ENCODE measurements at regions not wholly inside any gene's neighbourhood (a gene's known extent, or its start where the extent isn't known, plus 50 kb on each side); places are given as distances from the start of the nearest gene placed in this dataset.
A peak's percentile ranks its signal among the peaks of the same experiment; 100 is the strongest.
"Not testable (repeated sequence)": the region's sequence is repeated elsewhere in the genome, so short reads cannot be mapped to it uniquely, and the experiment has no call there.

DNA sequence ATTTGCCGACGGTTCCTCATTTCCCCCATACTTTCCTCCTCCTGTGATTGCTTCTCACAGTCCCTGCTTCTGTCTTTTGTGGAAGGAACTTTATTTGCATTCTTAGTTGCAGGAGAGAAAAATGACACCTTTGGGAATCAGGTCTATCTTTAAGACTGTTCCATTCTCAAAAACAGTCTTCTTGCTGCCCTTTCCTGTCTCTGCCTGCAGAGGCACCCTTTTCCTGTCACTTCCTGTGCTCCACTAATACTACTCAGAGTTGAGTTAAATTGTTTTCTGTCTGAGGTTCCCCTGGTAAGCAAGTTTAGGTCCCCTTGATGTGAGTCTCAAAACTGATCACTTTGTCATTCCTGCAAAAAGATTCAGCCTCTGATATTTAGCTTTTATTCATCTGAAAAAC is 208.8 kb upstream of the CLNK start:
- no peak for DNase-seq

DNA sequence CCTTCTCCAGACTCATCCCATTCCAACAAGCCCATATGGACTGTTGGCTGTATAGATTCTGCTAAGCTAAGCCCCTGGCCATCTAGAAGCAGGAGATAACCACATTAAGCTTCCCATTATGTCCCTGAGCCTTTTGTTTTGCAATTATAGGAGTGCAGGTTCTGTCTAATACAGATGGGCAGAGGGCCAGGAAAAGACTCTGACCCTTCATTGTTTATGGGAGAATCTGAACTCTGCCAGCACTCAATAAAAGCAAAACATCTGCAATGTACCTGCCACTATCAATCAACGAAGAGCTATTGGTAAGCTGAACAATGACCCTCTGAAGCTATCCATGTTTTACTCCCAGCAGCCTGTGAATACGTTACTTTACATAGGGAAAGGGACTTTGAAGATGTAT is 207.3 kb upstream of the CLNK start:
- DNase-seq = no peak

DNA sequence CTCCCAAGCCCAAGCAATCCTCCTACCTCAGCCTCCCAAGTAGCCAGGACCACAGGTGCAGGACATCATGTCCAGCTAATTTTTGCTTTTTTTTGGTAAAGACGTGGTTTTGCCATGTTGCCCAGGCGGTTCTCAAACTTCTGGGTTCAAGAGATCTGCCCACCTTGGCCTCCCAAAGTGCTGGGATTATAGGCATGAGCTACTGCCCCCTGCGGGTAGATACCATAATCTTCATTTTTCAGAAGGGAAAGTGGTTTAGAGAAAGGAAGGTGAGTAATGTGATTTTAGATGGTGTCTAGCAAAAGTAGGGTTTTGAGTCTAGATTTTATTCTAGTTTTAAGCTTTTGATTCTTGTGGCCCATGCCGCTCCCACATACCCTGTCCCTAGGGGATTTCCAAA is 205.3 kb upstream of the CLNK start:
- no peak for DNase-seq

DNA sequence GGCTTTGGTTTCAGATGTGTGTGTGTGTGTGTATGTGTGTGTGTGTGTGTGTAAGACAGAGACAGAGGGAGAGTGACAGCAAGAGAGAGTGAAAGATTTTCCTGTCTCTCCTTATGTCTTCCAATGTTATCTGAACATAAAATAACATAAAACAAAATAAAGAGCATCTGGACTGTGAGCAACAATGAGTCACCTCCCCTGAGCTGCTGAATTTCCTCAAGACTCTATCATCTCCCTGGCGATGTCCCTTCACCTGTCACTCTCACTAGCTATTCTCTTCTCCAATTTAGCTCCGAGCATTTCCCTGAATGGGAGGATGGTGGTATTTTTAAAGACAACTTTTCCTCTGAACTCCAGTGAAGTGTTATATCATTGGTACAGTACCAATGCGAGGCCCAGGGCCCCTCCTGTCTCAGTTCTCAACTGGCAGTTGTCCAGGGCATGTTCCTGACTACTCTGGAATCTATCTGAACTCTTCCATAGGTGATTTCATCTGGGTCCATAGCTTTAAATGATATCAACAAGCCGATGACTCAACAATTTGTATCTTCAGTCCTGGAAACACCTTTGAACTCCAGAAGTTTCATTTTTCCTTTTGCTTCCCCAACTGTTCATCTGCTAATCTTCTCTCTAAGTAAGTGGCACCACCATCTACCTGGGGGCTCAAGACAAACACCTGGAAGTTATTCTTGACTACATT is 195.0 kb upstream of the CLNK start:
- peak; percentile 38 for DNase-seq

DNA sequence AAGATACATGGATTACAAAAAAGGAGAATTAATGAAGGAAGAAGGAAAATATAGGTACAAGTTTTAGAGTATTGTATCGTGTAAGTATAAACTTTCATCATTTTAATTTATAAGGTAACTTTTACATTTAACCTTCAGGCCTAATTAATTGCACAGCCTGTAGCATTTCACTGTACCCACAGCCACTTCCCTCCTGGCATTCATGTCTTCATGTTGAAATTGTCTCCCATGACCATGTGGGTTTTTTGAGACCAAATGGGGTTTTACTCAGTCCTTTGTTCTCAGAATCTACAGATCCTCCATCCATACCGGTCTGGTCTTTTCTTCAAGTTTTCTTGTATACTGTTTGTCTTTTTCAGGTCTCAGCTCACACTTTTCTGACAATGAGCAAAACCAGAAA is 194.3 kb upstream of the CLNK start:
- no peak for DNase-seq

DNA sequence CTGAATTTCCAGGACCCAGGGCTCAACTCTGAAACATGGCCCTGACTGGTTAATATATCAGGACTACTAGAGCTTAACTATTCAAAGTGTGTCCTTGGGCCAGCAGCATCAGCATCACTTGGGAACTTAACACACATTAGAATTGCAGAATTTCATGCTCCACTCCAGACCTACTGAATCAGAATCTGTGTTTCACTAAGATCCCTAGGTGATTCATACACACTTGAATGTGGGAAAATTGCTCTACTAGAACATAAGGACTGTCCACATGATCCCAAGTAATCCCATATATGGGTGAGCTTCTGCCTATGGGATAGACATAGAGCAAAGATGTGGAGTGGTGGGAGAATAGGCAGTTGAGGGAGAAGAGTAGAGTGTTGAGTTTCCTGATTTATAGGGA is 192.5 kb upstream of the CLNK start:
- DNase-seq = peak; percentile 44

DNA sequence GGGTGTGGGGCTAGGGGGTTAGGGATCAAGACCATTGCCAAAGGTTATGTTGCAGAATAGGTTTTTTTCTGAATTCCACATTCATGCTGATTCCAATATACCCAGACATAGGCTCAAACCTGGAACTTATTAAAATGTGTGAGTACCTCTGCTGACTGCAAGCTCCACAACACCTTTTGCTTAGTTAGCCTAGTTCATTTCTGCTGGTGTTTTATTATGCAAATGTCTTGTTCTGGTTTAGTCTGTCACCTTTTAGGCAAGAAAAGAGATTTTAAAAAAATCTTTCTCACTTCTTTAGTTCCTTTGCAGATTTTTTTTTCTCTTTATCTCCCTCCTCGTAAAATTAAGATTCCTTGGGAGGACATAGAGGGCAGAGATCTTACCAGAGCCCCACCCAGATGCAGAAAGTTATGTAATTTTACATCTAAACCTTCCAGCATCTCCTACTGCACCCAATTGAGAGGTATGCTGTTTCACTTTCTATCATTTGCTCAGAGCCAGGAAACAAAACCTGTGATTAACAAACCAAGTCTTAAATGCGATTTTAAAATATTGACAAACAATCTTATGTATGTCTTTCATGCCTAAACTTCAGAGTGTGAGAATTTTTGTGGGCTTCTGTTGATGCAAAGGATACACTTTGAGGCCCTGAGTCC is 190.7 kb upstream of the CLNK start:
- no peak for DNase-seq

DNA sequence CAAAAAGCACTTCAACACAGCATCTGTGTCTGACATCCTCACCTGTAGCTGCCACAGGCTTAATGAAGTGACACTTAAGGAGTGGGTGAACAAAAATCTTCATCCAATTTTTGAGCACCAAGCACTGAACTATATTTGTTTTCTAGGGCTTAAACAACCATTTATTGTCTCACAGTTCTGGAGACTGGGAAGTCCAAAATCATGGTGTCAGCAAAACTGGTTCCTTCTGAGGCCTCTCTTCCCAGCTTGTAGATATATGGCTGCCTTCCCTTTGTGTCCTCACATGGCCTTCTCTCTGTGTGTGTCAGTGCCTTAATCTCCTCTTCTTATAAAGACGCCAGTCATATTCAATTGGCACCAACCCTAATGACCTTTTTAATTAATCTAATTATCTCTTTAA is 189.2 kb upstream of the CLNK start:
- DNase-seq = no peak

DNA sequence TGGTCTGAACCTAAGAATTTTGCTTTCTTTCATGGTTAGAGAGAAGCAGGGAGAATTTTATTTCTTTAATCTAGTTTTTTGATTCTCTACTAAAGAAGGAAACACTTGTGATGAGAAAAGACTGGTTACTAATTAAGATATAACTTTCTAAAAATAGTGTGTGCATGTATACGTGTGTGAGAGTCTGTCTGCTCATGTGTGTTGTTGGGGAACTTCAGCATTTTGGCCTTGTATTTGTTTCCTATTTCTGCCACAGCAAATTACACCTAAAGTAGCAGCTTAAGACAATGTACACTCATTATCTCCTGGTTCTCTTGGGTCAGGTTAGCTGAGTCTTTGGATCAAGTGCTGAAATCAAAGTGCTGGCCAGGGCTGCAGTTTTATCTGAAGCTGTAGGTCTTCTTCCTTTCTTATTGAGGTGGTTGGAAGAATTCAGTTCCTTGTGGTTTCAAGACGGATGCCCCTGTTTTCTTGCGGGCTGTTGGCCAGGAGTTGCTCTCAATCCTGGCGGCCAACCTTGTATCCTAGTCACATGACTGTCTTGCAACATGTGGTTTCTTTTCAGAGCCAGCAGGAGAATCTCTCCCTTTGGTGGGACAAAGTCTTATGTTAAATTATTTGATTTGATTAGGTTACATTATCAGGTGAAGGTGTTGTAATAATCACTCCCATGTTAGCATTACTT is 188.4 kb upstream of the CLNK start:
- no peak for DNase-seq

DNA sequence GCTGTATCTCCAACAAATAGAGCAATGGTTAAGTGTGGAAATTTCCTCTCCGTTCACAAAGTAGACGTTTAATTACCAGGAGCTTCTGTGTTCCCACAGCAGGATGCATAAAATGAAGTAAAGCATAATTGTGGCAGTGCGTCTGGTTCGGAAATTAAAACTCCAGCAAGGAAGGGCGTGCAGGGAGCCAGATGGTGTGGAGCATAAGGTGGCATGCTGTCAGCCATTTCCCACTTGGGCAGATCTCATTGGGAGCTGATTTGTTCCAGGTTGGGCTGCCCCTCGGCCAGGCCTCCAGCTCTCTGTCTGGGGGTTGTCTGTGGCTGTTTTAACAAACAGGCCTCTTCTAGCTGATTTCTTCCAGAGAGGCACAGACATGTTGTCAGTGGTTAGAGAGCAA is 182.1 kb upstream of the CLNK start:
- DNase-seq = no peak

DNA sequence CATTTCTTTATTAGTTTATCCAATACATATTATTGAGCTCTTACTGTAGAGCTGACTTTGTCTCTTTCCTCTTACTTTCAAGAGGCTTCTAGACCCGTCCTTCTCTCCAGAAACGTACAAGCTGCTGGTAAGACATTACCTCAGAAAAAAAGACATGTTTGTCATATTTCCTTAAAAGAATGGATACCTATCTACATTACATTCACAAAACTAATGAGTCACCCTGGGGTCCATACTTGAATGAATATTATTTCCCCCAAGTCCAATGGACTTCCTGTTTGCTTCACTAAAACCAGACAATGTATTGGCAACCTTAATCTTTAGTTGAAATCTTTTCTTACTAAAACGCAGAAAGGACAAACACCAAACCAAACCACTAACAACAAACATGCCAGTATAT is 176.5 kb upstream of the CLNK start:
- DNase-seq = no peak

DNA sequence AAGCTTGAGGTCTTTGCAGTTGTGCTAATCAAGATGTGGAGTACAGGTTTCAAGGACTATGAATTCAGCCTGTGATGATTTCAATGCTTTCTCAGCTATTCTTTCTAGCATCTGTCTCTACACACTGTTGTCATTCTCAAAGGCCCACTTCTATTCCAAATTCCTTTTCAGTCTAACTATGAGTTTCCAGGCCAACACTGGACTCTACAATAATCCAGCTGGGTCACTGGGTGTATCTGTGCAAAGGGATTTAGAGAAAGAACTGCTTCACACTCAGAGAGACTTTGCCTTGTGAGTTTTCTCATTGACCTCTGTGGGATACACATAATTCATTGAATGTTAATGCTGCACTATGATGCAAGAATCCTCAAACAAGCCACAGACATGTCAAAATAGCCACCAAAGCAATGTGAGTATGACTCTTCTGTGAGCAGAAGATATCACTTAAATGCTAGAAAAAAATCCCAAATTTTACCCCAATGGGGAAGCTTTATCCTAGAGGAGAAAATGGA is 171.8 kb upstream of the CLNK start:
- DNase-seq = peak; percentile 22

DNA sequence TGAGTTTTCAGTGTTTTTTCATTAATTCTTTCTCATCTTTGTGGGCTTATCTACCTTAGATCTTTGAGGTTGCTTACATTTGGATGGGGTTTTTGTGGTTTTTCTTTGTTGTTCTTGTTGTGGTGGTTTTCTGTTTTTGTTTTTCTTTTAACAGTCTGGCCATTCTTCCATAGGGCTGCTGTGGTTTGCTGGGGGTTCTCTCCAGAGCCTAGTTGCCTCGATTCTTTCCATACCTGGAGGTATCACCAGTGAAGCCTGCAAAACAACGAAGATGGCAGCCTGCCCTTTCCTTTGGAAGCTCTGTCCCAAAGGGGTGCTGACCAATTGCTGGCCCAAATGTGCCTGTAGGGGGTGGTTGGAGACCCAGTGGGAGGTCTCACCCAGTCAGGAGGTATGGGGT is 168.6 kb upstream of the CLNK start:
- DNase-seq = no peak

DNA sequence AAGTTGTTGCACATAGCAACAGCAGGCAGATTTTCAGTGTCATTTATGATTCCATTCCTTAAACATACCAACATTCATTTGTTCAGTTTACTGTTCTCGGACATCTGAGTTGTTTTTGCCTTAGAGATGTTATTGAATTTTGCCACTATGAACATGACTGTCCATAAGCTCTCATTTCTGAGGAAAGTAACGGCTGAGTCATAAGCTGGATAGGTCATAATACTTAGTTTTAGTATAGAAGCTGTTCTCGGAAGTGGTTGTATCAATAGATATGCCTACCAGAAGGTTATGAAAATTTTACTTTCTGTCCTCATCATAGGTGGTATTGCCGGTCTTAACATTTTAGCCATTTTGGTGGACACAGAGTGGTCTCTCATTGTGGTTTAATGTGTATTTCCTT is 157.1 kb upstream of the CLNK start:
- no peak for DNase-seq

DNA sequence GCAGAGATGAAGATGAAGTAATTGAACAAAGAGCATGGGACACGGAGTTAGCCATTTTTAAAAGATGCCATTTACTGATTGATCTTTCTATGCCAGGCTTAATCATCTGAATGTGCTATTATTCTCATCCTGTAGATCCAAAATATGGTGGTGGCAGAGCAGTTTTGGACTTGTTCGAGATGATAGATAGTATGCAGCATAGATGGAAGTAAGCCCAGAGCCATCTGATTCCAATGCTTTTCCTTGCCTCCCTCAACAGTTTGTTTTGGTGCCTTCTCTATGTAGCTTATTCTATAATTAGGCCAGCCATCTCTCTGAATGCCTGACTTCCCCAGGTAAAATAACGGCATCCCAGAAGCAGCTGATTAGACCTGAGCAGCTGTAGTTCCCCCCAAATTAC is 152.6 kb upstream of the CLNK start:
- no peak for DNase-seq

DNA sequence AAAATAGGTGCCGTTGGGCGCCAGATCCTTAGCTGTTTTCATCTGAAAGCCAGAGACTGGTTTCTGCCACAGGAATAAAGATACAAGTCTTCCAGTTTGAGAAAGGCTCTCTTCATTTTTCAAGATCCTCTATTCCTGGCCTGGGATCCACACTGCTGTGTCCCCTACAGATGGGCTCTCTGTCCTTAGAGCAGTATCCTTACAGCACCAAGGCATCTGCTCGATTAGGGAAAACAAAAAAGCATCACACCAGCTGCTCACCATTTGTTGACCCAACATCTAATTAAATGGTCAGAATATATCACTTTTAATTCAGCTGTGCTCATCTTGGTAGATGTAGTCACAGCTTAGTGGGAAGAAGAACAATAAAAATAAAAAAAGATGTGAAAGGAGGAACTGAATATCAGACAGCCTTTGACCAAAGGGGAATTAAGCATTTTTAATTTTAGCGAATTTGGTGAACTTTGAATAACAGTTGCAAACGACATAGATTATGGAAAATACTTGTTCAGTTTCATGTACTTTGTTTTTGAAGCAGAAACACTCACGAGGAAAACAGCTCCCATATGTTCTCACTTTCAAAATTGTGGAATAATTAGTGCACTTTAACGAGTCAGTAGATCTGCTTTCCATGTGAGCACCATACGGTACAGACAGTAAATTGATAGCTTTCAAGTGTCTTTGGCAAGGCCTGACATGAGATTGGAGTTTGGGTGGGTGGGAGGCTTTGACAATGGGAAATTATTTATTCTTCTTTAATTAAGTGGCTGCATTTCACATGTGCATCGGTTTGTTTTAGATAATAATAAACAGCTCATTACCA is 148.4 kb upstream of the CLNK start:
- DNase-seq = no peak

DNA sequence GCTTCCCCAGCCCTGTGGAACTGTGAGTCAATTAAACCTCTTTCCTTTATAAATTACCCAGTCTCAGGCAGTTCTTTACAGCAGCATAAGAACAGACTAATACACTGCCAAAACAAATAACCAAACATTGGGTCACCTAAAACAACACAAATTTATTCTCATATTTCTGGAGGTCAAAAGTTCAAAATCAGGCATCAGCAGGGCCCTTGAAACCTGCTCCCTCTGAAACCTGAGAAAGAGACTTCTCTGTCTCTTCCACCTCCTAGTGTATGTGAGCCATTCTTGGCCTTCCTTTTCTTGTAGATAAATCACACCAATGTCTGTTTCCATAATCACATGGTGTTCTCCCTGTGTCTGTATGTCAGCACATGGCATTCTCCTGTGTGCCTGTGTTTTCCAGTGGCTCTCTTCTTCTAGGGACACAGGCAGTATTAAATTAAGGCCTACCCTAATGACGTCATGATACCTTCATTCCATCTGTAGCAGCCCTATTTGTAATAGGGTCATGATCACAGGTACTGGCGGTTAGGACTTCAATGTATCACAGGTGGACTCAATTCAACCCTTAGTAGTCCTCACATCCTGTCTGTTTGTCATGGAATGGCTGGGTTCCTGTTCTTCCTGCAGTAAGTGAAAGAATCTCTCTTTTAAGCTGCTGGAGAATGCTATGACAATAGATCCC is 147.3 kb upstream of the CLNK start:
- no peak for DNase-seq

DNA sequence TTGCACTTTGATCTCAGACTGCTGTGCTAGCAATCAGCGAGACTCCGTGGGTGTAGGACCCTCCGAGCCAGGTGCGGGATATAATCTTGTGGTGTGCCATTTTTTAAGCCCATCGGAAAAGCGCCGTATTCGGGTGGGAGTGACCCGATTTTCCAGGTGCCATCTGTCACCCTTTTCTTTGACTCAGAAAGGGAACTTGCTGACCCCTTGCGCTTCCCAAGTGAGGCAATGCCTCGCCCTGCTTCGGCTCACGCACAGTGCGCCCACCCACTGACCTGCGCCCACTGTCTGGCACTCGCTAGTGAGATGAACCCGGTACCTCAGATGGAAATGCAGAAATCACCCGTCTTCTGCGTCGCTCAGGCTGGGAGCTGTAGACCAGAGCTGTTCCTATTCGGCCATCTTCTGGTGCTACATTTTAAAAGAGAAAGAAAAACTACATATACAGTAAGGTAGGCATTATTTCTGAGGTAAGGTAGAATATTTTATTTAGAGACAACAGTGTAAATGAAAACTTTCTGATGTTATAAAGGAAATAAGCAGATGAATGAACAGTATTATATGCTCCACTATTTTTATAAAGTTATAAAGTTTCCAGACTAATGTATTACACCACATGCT is 144.5 kb upstream of the CLNK start:
- DNase-seq = not testable (repeated sequence)

DNA sequence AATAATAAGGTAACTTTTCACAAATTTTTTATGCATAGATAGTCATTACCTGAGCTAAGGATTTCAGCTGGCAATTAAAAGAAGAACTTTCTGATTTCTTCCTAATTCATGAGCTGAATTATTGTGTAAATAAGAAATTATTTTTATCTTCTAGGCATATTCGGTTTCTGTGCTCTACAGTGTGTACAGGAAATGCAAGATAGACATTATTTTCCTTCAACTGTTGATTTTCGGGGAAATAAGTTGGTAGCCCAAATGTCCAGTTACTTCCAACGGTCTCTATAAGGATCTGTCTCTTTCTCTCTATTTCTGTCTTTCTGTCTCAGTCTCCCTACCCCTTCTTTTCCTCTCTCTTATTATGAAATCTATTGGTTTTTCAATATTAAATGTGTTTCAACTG is 137.3 kb upstream of the CLNK start:
- DNase-seq = no peak

DNA sequence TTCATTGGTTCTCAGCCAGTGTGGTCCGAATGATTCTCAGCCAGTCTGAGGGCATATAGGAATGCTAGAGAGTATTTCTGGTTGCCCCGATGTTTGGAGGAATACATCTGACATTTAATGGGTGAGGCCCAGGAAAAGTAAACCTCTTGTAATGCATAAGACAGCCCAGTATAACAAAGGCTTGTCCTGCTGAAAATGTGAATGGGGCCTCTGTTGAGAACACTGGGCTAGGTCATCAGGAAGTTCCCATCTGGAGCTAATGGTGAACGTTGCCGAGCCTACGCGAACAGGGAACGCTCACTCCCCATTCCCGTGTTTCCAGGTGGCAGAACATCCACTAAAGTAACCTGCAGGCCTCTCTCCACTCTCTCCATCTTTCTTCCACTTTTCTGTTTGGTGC is 132.0 kb upstream of the CLNK start:
- DNase-seq = no peak

DNA sequence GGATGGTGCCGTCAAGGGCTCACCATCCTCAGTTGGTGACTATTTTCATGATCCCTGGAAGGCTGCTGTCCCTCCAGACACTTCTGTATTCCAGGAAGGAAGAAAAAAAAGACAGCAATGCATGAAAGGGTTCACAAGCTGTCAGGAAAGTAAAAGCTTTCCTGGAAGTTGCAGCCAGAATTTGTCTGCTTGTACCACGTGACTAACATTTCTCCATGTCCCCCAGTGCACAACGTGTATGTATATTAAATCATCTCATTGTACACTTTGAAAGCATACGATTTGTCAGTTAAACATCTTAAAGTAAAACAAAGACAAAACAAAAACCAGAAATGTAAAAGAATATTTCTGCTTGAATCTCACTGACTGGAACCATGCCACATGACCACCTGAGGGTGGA is 127.4 kb upstream of the CLNK start:
- DNase-seq = no peak

DNA sequence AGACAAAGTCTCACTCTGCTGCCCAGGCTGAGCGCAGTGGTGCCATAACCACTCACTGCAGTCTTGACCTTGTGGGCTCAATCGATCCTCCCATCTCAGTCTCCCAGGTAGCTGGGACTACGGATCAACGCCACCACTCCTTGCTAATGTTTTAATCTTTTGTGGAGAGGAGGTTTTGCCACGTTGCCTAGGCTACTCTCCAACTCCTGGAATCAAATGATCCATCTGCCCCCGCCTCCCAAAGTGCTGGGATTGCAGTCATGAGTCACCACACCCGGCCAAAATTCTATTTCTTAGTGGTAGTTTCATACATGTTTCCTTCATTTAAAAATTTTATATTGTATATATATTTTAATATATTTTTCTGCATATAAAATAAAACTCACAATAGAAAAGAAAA is 125.8 kb upstream of the CLNK start:
- DNase-seq = no peak

Measured in fibroblast of skin of scalp (primary cell).